ENCODE measurements at regions not wholly inside any gene's neighbourhood (a gene's known extent, or its start where the extent isn't known, plus 50 kb on each side); places are given as distances from the start of the nearest gene placed in this dataset.

- H3K4me2 ChIP-seq (ENCODE audit: control insufficient read depth, extremely low read depth, insufficient read depth, low read depth, low read length): no peak overlapping the region
- dilution Hi-C loops (cut with MboI; ENCODE audit: extremely low pct_ligation_motif_present, low sequenced_read_pairs): no loop called here
- no peak overlapping the region for H3K27ac ChIP-seq (ENCODE audit: control insufficient read depth, insufficient read depth, low read length)
- no peaks in the 10 kb centered on the region for H4K20me1 ChIP-seq (ENCODE audit: control insufficient read depth, extremely low read depth, insufficient read depth, low read length)
- no peaks in the 10 kb centered on the region for H3K36me3 ChIP-seq (ENCODE audit: control insufficient read depth in 2 of 2, extremely low read depth in 1 of 2, insufficient read depth in 2 of 2, low read length in 2 of 2)
- no peaks in the 10 kb centered on the region for H3K9me3 ChIP-seq (ENCODE audit: control insufficient read depth, low read depth, low read length)
- no peak overlapping the region for H3K4me3 ChIP-seq (ENCODE audit: control insufficient read depth in 2 of 3, extremely low read depth in 1 of 3, insufficient read depth in 2 of 3, low read depth in 1 of 3, low read length in 3 of 3)
- H3K4me1 ChIP-seq (ENCODE audit: control insufficient read depth, extremely low read depth, insufficient read depth, low read length): no peaks in the 10 kb centered on the region
- no peaks in the 10 kb centered on the region for H3K9me1 ChIP-seq (ENCODE audit: control insufficient read depth, extremely low read depth, insufficient read depth, low read length)
- FAIRE-seq: no peak
- H3K79me2 ChIP-seq (ENCODE audit: control insufficient read depth, insufficient read depth, low read length): no peaks in the 10 kb centered on the region
- H3K27me3 ChIP-seq (ENCODE audit: control insufficient read depth, extremely low read depth, insufficient read depth, low read length): peaks cover 3% of the 10 kb centered on the region
- H3K9ac ChIP-seq (ENCODE audit: control insufficient read depth, extremely low read depth, insufficient read depth, low read length): no peak overlapping the region
- DNase-seq (ENCODE audit: low read depth, low spot score): no peak
- no peak overlapping the region for H2AFZ ChIP-seq (ENCODE audit: control insufficient read depth, low read length)
- TF ChIP-seq EZH2 (IDR thresholded peaks at IDR 0.05; ENCODE audit: low read length): no peak
- TF ChIP-seq, protein P1, sequence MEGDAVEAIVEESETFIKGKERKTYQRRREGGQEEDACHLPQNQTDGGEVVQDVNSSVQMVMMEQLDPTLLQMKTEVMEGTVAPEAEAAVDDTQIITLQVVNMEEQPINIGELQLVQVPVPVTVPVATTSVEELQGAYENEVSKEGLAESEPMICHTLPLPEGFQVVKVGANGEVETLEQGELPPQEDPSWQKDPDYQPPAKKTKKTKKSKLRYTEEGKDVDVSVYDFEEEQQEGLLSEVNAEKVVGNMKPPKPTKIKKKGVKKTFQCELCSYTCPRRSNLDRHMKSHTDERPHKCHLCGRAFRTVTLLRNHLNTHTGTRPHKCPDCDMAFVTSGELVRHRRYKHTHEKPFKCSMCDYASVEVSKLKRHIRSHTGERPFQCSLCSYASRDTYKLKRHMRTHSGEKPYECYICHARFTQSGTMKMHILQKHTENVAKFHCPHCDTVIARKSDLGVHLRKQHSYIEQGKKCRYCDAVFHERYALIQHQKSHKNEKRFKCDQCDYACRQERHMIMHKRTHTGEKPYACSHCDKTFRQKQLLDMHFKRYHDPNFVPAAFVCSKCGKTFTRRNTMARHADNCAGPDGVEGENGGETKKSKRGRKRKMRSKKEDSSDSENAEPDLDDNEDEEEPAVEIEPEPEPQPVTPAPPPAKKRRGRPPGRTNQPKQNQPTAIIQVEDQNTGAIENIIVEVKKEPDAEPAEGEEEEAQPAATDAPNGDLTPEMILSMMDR (optimal IDR thresholded peaks at IDR 0.05 in 1 of 3, IDR thresholded peaks at IDR 0.05 in 1 of 3, conservative IDR thresholded peaks at IDR 0.05 in 1 of 3; ENCODE audit: extremely low read depth in 1 of 3, insufficient read depth in 2 of 3, low read length in 3 of 3): no peak
Measured at GRCh38 chr1:63203641-63204040, 118.7 kb upstream of the FOXD3 start.

- Histone ChIP-seq H3K79me2 (ENCODE audit: control insufficient read depth, insufficient read depth, low read length) (no peaks in the 10 kb centered on the region), H3K4me1 (ENCODE audit: control insufficient read depth, extremely low read depth, insufficient read depth, low read length) (no peaks in the 10 kb centered on the region), H4K20me1 (ENCODE audit: control insufficient read depth, extremely low read depth, insufficient read depth, low read length) (no peaks in the 10 kb centered on the region), H3K4me3 (ENCODE audit: control insufficient read depth in 2 of 3, extremely low read depth in 1 of 3, insufficient read depth in 2 of 3, low read depth in 1 of 3, low read length in 3 of 3) (no peak overlapping the region), H3K36me3 (ENCODE audit: control insufficient read depth in 2 of 2, extremely low read depth in 1 of 2, insufficient read depth in 2 of 2, low read length in 2 of 2) (no peaks in the 10 kb centered on the region), H3K9me1 (ENCODE audit: control insufficient read depth, extremely low read depth, insufficient read depth, low read length) (no peaks in the 10 kb centered on the region), H3K27ac (ENCODE audit: control insufficient read depth, insufficient read depth, low read length) (no peak overlapping the region), H2AFZ (ENCODE audit: control insufficient read depth, low read length) (no peak overlapping the region), H3K9me3 (ENCODE audit: control insufficient read depth, low read depth, low read length) (no peaks in the 10 kb centered on the region), H3K9ac (ENCODE audit: control insufficient read depth, extremely low read depth, insufficient read depth, low read length) (no peak overlapping the region), H3K27me3 (ENCODE audit: control insufficient read depth, extremely low read depth, insufficient read depth, low read length) (peaks cover under 1% of the 10 kb centered on the region), H3K4me2 (ENCODE audit: control insufficient read depth, extremely low read depth, insufficient read depth, low read depth, low read length) (no peak overlapping the region)
- TF ChIP-seq, protein P1 (optimal IDR thresholded peaks at IDR 0.05 in 1 of 3, IDR thresholded peaks at IDR 0.05 in 1 of 3, conservative IDR thresholded peaks at IDR 0.05 in 1 of 3; ENCODE audit: extremely low read depth in 1 of 3, insufficient read depth in 2 of 3, low read length in 3 of 3): no peak
- no peak for TF ChIP-seq EZH2 (IDR thresholded peaks at IDR 0.05; ENCODE audit: low read length)
- dilution Hi-C loops (cut with MboI; ENCODE audit: extremely low pct_ligation_motif_present, low sequenced_read_pairs): no loop called here
- DNase-seq (ENCODE audit: low read depth, low spot score) (no peak), FAIRE-seq (no peak)
Measured at GRCh38 chr1:63205776-63206175, 116.6 kb upstream of the FOXD3 start.

All from keratinocyte (primary cell).